GM12874 (cell line): ENCODE measurements at regions not wholly inside any gene's neighbourhood (a gene's known extent, or its start where the extent isn't known, plus 50 kb on each side); places are given as distances from the start of the nearest gene placed in this dataset.

Source experiments
- TF ChIP-seq, protein P1 (sequence below): IDR thresholded peaks from 2 replicates; pipeline ENCODE4 v1.5.1; 2011; ENCODE audit warnings: low read depth, mild to moderate bottlenecking, control low read depth, low read length, moderate library complexity; ENCODE audit not compliant: insufficient read depth

DNA sequence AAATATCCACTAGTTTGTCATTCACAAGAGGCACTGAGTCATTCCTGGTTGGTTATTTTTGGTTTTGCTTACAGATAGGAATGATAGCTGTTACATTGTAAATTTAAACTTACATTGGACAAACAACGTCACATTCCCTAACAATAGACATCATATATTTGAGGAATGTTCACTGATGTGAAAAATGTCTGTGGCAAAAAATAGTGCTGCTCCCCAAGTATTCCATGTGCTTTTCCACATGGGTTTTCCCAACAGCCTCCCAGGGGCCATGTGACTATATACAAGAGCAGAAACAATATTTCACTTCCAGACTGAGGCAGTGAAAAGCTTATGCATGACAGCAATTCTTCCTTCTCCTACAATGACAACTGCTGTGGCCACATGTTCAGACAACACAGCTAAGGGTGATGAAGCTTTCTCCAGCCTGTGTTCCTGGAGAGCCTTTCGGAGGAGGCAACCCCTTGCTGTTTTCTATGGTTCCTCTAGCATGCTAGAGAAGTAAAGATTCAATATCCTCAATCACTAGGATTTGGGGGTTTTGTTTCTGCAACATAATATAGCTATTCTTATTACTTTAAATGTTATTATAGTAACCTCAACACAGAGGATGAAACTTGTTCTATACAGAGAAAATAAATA lies 202.7 kb downstream of the PTH2R start:
- TF ChIP-seq, protein P1, sequence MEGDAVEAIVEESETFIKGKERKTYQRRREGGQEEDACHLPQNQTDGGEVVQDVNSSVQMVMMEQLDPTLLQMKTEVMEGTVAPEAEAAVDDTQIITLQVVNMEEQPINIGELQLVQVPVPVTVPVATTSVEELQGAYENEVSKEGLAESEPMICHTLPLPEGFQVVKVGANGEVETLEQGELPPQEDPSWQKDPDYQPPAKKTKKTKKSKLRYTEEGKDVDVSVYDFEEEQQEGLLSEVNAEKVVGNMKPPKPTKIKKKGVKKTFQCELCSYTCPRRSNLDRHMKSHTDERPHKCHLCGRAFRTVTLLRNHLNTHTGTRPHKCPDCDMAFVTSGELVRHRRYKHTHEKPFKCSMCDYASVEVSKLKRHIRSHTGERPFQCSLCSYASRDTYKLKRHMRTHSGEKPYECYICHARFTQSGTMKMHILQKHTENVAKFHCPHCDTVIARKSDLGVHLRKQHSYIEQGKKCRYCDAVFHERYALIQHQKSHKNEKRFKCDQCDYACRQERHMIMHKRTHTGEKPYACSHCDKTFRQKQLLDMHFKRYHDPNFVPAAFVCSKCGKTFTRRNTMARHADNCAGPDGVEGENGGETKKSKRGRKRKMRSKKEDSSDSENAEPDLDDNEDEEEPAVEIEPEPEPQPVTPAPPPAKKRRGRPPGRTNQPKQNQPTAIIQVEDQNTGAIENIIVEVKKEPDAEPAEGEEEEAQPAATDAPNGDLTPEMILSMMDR, result no peak

GRCh38 chr2:208618220-208618619 lies 211.6 kb downstream of the PTH2R start:
- TF ChIP-seq, protein P1, result no peak

DNA sequence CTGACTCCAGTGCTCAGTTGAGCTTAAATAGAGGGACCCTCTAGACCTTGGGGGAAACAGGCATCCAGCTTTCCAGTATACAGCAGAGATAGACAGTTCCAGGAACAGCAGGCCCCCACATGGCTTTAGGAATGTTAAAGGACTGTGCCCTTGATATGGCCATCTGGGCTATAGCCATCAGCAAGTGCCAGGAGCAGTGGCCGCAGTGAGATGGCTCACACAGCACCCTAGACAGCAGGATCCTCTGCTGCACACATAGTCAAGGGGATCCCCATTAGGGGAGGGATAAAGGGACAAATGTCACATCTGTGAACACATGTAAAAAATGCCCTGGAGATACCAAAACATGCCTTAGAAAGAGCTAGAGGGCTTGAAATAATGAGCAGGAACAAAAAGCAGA lies 213.4 kb downstream of the PTH2R start:
- TF ChIP-seq, protein P1, result no peak

DNA sequence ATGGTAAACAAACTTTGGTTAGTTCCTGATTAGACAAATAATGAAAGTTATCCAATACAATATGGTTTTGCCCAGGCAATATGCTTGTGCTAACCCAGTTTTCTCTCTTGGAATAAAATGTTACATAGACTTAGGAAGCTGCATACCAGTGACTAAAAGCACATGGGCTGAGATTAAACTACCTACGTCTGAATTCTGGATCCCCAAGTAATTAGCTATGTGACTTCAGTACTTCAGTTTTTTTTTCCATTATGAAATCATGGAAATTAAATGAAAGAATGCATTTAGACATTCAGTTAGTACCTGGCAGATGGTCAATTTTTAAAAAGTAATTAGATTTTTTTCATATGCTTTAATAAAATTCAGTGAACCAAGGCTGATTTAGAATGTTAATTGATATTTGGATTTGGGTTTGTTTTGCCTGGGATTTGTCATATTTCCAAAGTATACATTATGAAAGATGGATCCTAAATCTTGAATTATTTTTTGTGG lies 213.9 kb downstream of the PTH2R start:
- TF ChIP-seq, protein P1, result no peak

DNA sequence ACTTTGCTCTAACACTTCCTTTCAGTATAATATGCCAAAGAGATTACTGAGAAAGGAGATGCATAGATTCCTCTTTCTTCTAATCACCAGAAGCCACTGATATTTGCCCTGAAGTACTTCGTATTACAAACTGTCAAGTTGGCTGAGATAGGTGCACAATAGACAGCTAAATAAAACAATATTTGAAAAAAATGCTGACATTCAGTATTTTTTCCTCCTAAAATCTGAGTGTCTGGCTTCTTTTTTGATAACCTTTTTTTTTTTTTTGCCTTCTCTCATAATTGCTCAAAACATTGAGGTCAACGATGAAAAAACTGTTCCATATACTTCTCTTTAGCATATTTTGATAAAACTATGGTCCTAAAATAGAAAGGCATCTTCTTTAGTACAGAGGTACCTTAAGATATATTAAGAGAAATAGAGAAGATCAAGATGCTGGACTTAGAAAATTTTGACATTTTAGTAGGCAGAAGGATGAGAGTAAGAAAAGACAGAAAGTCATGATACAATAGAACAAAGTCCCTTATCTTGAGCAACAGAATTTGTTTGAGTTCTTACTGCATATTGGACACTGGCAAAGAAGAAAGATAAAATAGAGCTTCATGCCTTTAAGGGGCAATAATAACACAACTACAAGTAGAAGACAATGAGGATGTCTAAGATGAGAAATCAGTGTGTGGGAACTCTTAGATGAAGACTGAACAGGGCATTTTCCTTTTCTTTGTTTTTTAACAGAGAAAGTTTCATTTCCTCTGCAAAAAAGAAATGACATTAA lies 220.7 kb downstream of the PTH2R start:
- TF ChIP-seq, protein P1, result no peak

GRCh38 chr2:208627916-208628315 lies 221.3 kb downstream of the PTH2R start:
- TF ChIP-seq, protein P1, result no peak

DNA sequence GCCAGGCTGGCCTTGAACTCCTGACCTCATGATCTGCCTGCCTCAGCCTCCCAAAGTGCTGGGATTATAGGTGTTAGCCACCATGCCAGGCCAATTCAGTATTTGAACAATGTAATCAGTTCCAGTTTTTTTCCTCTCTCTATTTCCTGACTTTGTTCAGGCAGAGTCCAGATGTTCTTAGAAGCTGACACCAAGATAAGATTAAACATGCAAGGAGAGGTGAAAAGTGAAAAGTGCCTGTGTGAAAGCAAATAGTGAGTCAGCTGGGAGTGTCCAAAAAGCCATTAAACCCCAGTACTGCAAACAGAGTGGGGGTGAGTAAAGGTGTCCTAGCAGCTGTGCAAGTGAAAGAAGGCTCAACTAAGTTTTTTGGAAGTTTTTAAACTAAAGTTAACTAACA lies 231.5 kb downstream of the PTH2R start:
- TF ChIP-seq, protein P1, result no peak
